HG03064 (cell line): ENCODE measurements at regions not wholly inside any gene's neighbourhood (a gene's known extent, or its start where the extent isn't known, plus 50 kb on each side); places are given as distances from the start of the nearest gene placed in this dataset.

Source experiments
- ATAC-seq: cut with Tn5 transposase; IDR thresholded peaks from one replicate; pipeline ENCODE4 v1.9.1; 2021; ENCODE audit warnings: low read depth; ENCODE audit not compliant: unreplicated experiment

- no peak for ATAC-seq
These were observed 78.2 kb downstream of the FBXO5 start for GRCh38 chr6:152904678-152905077.

GRCh38 chr6:152905551-152906299 is 77.1 kb downstream of the FBXO5 start:
- no peak for ATAC-seq

- no peak for ATAC-seq
These were observed 73.6 kb downstream of the FBXO5 start for GRCh38 chr6:152909241-152909640.

- ATAC-seq = no peak
These were observed 66.8 kb downstream of the FBXO5 start for GRCh38 chr6:152916035-152916434.

GRCh38 chr6:152918991-152919390 is 63.9 kb downstream of the FBXO5 start:
- ATAC-seq = no peak

DNA sequence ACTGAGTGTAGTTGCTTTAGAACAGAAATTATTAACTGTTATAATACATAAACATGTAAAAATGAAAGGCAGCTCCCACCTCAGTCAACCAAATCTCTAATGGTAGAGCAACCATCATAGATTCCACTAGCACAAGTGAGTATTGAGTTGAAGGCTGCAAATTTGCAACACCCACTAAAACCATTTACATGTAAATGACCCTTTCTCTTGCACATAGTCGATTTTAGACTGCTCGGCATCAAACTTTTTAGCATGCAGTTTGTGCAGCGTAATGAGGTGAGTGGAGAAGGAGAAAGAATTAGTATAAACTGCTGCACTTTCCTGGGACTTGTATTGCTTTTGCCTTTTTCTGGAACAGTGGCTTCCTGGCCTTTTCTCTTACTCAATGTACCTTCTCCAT is 62.8 kb downstream of the FBXO5 start:
- ATAC-seq = no peak
